Thyroid gland (tissue), 4 donors: ENCODE measurements at regions not wholly inside any gene's neighbourhood (a gene's known extent, or its start where the extent isn't known, plus 50 kb on each side); places are given as distances from the start of the nearest gene placed in this dataset.

Experiments
- CTCF ChIP-seq, 6 experiments: fragments of 200-600 bp in 3 of 6; fragments of 450-650 bp in 3 of 6; sonication (generic) in 3 of 6; IDR thresholded peaks; one replicate each; pipeline ENCODE4 v1.5.1; 2016 to 2019; ENCODE audit warnings: antibody characterized with exemption in 6 of 6, mild to moderate bottlenecking in 2 of 6, inconsistent platforms in 1 of 6, moderate library complexity in 1 of 6
- POLR2A ChIP-seq, 2 donors: fragments of 450-650 bp; IDR thresholded peaks; one replicate each; pipeline ENCODE4 v1.6.1; 2017; ENCODE audit warnings: antibody characterized with exemption in 2 of 2, mild to moderate bottlenecking in 2 of 2, moderate library complexity in 1 of 2

- no peak for TF ChIP-seq CTCF (IDR thresholded peaks at IDR 0.05)
- no peak for TF ChIP-seq POLR2A (IDR thresholded peaks at IDR 0.05)
These were observed 130.5 kb upstream of the SLC24A3 start for GRCh38 chr20:19081937-19082336.
